ENCODE measurements at regions not wholly inside any gene's neighbourhood (a gene's known extent, or its start where the extent isn't known, plus 50 kb on each side); places are given as distances from the start of the nearest gene placed in this dataset.

DNA sequence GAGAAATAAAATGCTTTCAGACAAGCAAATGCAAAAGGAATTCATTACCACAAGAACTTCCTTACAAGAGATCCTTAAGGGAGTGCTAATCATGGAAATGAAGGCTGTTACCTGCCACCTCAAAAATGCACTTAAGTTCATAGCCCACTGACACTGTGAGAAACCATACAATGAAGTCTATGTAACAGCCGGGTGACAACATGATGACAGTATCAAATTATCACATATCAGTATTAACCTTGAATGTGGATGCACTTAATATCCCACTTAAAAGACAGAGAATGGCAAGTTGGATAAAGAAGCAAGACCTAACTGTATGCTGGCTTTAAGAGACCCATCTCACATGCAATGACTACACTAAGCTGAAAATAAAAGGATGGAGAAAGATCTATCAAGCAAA is 403.4 kb upstream of the MC4R start:
- FAIRE-seq = no peak

GRCh38 chr18:60784161-60784560 is 411.6 kb upstream of the MC4R start:
- DNase-seq (ENCODE audit: low spot score) (no peak), FAIRE-seq (no peak)

More for the DNA sequence above, 403.4 kb upstream of the MC4R start:
- DNase-seq (ENCODE audit: low spot score) = no peak

- no peak for DNase-seq (ENCODE audit: low spot score)
- no peak for FAIRE-seq
Observed at GRCh38 chr18:60794802-60795201, 422.2 kb upstream of the MC4R start.

GRCh38 chr18:60804415-60804814 is 431.8 kb upstream of the MC4R start:
- FAIRE-seq (no peak), DNase-seq (ENCODE audit: low spot score) (no peak)

DNA sequence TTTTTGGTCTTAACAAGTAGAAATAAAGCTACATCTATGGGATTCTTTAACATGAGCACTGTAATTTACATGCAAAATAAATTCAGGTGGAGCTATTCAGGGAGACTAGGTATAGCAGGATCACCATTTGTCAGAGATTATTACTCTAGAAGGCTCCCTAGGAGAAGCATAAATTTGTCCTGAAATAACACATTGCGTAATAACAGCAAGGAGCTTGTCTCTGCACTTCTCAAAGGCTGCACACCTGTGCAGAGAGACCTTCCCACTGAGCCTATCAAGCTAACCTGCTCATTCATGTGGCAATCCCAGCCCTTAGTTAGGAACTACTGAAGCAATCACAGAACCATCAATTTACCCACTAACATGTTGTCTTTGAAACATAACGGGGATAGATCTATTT is 437.4 kb upstream of the MC4R start:
- DNase-seq (ENCODE audit: low spot score) (no peak), FAIRE-seq (no peak)

- DNase-seq (ENCODE audit: low spot score) (no peak), FAIRE-seq (no peak)
Observed at GRCh38 chr18:60812921-60813320, 440.3 kb upstream of the MC4R start.

DNA sequence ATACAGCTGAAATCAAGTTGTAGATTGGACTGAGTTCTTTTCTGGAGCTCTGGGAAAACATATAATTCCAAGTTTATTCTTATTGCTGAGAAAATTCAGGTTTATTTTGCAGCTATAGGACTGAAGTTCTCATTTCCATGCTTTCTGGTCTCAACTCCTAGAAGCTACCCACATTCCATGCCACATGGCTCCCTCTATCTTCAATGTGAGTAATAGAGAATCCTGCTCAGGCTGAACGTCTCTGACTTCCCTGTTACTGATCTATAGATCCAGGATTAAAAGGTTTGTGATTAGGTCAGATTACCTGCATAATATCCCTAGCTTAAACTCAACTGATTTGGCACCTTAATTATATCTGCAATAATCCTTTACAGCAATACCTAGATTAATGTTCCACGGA is 453.8 kb upstream of the MC4R start:
- no peak for FAIRE-seq

DNA sequence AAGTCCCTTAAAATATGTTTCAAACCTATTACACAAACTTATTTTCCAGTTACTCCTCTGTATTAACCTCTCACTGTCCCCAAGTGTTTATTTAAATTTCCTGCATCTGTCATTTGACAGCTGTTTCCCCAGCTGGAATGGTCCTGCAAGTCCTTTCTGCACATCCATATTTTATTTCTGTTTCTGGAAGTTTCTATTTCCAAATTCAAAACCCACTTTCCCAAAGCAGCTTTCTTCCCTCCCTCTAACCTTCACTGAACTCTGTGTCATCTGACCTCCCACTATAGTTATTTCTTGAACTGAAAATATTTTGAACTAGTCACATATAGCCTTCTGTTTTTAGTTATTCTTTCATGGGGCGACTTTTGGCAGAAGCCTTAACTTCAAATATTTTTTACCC is 459.4 kb upstream of the MC4R start:
- no peak for DNase-seq (ENCODE audit: low spot score)
- no peak for FAIRE-seq

More for the DNA sequence above, 453.8 kb upstream of the MC4R start:
- no peak for DNase-seq (ENCODE audit: low spot score)

DNA sequence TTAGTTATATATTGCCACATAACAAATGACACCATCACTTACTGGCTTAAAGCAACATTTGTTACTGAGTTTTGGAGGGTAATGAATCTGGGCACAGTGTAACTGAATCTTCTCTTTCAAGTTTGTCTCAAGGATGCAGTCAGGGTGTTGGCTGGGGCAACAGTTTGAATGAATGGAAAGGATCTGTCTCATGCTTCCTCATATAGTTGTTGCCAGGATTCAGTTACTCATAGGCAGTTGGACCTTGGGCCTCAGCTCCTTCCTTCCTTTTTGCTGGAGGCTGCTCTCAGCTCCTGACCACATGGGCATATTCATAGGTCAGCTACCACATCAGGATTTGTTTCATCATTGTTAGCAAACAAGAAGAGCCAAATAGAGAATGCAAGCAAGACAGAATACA is 466.1 kb upstream of the MC4R start:
- no peak for FAIRE-seq

GRCh38 chr18:60846396-60846795 is 473.8 kb upstream of the MC4R start:
- DNase-seq (ENCODE audit: low spot score) (no peak), FAIRE-seq (no peak)

More for the DNA sequence above, 466.1 kb upstream of the MC4R start:
- no peak for DNase-seq (ENCODE audit: low spot score)

DNA sequence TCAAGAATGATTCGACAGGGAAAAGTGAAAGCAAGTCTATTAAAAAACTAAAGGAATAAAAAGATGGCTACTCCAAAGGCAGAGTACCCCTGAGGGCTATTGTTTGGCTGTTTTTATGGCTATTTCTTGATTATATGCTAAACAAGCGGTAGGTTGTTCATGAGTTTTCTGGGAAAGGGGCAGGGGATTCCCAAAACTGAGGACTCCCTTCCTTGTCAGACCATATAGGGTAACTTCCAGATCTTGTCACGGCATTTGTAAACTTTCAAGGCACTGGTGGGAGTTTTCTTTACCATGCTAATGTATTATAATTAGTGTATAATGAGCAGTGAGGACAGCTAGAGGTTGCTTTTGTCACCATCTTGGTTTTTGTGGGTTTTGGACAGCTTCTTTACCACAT is 474.9 kb upstream of the MC4R start:
- FAIRE-seq = no peak
- no peak for DNase-seq (ENCODE audit: low spot score)

- DNase-seq (ENCODE audit: low spot score) (no peak), FAIRE-seq (no peak)
Observed at GRCh38 chr18:60861575-60861974, 471.7 kb upstream of the CDH20 start.

DNA sequence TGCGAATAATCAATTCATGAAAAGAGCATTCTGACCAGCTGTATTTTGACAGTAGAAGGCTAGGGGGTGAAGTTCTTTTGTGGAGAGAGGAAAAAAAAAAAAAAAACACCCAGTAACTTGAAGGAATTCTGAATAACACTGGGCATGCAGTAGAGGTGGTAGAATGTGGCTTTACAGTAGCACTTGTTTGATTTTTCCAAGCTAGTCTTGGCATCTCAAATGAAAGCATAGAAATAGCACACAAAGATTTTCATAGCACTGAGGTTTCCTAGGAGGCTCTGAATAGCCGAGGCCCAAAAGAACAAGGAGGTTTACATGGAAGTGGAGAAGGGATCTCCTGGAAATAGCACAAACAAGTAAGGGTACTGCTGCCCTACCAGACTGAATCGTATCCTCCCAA is 470.2 kb upstream of the CDH20 start:
- FAIRE-seq (no peak), DNase-seq (ENCODE audit: low spot score) (no peak)

DNA sequence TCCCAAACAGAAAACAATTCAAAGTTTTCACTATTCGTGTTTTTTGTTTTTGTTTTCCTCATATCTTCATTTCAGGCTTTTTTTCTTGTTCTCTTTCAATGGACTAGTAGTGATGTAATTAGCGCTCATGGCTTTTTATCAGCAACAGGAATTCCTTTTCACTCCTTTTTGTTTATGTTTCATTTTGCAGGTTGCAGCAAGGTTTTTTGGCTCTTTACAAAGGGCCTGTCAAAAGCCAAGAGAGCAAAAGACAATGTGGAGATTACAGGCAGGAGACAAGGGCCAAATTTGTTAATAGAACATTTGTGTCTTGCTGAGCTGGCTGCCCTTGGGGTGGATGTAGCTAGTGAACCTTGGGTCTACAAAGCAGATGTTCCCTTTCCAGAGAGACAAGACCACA is 467.4 kb upstream of the CDH20 start:
- FAIRE-seq = no peak
- DNase-seq (ENCODE audit: low spot score) = no peak

DNA sequence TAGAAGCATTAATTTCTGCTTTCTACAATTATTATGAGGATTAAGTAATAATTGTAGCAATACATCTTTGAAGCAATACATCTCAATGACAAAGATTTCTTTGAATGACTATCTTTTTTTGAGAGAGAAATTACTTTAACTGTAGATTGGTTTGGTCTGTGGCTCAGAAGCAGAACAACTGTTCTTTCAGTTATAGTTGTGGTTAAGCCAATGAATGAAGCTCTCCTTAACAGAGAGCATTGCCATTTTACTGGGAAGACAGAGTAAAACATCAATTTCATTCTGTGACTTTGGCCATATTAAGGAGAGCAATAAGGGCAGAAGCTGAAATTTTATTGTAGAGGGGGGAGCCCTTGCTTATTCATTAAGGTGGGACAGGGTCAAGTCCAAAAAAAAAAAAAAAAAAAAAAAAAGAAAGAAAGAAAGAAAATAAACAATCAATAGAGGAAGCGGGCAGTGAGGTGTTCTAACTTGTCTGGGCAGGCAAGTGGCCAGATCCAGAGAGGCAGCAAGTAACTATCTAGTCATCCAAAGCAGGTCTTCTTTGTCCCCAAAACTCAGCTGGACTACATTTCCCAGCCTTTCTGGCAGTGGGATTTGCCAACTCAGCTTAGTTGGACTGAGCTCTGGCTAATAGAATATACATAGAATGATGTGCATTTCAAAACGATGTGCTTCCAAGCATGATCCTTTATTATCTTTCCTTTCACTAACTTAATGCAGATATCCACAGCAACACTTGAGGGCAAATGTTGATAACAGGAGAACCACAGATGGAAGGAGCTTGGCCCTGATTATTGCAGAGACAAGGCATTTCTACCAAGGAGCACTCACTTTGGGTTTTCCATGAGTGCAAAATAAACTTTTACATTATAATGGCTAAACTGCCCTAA is 462.7 kb upstream of the CDH20 start:
- FAIRE-seq (no peak), DNase-seq (ENCODE audit: low spot score) (no peak)

DNA sequence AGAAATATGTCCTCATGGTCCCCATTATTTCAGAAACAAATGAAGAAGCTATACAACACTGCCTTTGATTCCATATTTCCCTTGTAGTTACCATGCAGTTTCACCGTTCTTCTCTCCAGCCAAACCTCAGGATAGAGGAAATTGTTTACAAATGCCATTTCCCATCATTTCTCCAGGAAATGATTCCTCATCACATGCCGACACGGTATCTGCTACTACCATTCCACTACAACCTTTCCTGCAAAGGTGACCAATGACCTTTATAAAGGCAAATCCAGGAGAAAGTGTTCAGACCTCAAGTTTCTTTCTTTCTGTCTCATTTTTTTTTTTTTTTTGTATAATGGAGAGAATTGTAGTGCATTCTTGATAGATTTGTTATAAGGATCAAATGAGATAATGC is 460.8 kb upstream of the CDH20 start:
- no peak for FAIRE-seq
- DNase-seq (ENCODE audit: low spot score) = no peak

- FAIRE-seq (no peak), DNase-seq (ENCODE audit: low spot score) (no peak)
Observed at GRCh38 chr18:60873708-60874107, 459.5 kb upstream of the CDH20 start.

- DNase-seq (ENCODE audit: low spot score) (no peak), FAIRE-seq (no peak)
Observed at GRCh38 chr18:60875957-60876507, 457.2 kb upstream of the CDH20 start.

- no peak for DNase-seq (ENCODE audit: low spot score)
- no peak for FAIRE-seq
Observed at GRCh38 chr18:60880184-60880583, 453.0 kb upstream of the CDH20 start.

DNA sequence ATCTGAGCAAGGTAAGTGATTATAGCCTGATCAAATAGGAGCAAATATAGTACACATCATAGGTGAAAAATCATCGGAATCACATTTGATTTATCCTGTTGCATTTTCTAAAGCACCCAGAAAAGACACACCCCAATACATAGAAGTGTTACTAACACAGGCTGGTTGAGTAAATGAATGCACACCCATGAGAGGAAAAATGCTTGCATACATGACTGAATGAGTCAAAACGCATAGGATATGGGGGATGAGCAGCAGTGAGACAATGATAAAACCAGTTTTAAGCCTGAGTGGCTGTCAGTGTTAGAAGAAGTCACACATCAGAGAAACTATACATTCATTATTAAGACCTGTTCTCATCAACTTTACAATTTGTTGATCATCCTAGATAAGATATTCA is 449.6 kb upstream of the CDH20 start:
- DNase-seq (ENCODE audit: low spot score) = no peak
- FAIRE-seq = no peak

DNA sequence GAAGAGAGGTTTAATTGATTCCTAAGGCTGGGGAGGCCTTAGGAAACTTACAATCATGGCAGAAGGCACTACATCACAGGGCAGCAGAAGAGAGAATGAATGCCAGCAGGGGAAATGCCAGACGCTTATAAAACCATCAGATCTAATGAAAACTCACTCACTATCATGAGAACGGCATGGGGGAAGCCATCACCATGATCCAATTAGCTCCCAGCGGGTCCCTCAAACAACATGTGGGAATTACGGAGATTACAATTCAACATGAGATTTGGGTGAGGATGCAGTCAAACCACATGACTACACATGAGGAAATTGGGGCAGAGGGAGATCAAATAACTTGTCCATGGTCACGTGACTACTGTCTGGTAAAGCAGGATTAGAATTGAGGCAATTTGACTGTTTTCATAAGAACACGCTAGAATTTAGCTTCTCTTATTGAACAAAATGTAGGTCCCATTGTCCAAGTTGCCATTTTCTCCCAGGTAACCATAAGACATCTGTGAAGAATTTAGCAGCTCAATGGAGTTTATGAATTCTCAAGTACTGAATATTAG is 445.1 kb upstream of the CDH20 start:
- FAIRE-seq (no peak), DNase-seq (ENCODE audit: low spot score) (no peak)

DNA sequence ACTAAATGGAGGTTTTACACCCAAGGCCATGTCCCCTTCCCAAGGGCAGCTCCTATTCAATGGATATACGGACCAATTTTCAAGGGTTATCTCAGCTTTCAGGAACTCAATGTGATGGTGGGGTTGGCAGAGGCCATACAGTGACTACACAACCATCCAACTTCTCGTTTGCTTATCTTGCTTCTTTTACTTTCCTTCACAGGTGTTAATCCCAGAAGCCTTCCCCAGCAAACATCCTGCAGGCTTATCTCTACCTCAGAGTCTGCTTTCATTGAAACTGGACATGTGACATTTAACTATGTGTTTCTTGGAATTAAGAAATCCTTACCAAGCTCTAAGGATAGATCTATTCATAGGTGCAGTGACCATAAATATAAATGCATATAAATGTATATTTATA is 443.8 kb upstream of the CDH20 start:
- DNase-seq (ENCODE audit: low spot score) (no peak), FAIRE-seq (no peak)

GRCh38 chr18:60891936-60892335 is 441.3 kb upstream of the CDH20 start:
- no peak for FAIRE-seq

More at GRCh38 chr18:60891936-60892335, 441.3 kb upstream of the CDH20 start:
- DNase-seq (ENCODE audit: low spot score) = no peak
